HCT116 (cell line): ENCODE measurements at regions not wholly inside any gene's neighbourhood (a gene's known extent, or its start where the extent isn't known, plus 50 kb on each side); places are given as distances from the start of the nearest gene placed in this dataset.

Experiments
- ATAC-seq: fragments of 200-7000 bp; cut with Tn5 transposase; 2 replicates; pipeline ENCODE4 v1.9.1; 2020; ENCODE audit warnings: mild to moderate bottlenecking, moderate library complexity
- BruUV-seq: library from RNA; stranded (reverse); fragments of 400-500 nt; replicated peaks from 2 replicates; lab custom pipeline; 2021; lab: Mats Ljungman, UMichigan
- CTCF ChIA-PET: fragments of 300-600 bp; sonication (Branson Sonifier 250); formaldehyde crosslinking; loops from one replicate; lab custom pipeline; 2021; ENCODE audit warnings: antibody characterized with exemption; lab: Charles Lee
- POLR2A ChIA-PET: fragments of 300-600, 350-600 bp; sonication (Branson Sonifier 250); formaldehyde crosslinking; loops from one replicate; lab custom pipeline; 2021; ENCODE audit warnings: antibody characterized with exemption; lab: Charles Lee
- RAD21 ChIA-PET, 2 experiments: fragments of 300-600 bp; sonication (Branson Sonifier 250); formaldehyde crosslinking; loops; one replicate each; lab custom pipeline; 2023; ENCODE audit warnings: low total read pairs in 2 of 2; ENCODE audit not compliant: uncharacterized antibody in 2 of 2, unreplicated experiment in 2 of 2, low non-redundant PET in 1 of 2; lab: Charles Lee
- DNase-seq: peaks from one replicate; pipeline ENCODE4 v3.0.0-alpha.2; 2010; ENCODE audit warnings: low read depth, low spot score
- H2AFZ ChIP-seq: fragments of 200-600 bp; shearing (Covaris generic), sonication (generic); 2 replicates; pipeline ENCODE4 v1.6.1; 2017; ENCODE audit warnings: low read depth, mixed run types, mixed read lengths, antibody characterized with exemption, low read length; ENCODE audit not compliant: poor library complexity, severe bottlenecking
- H3K27ac ChIP-seq: 2 replicates; pipeline ENCODE4 v1.5.1; 2012; ENCODE audit warnings: low read depth, low read length
- H3K27me3 ChIP-seq: fragments of 200-600 bp; sonication (generic); 2 replicates; pipeline ENCODE4 v1.6.1; 2016; ENCODE audit warnings: mixed run types, low read length, mixed read lengths; ENCODE audit not compliant: insufficient read depth
- H3K36me3 ChIP-seq, 2 experiments: fragments of 200-500 bp in 1 of 2; fragments of 200-600 bp in 1 of 2; sonication (Bioruptor generic) in 1 of 2; sonication (generic) in 1 of 2; 2 replicates each; pipeline versions ENCODE4 v1.5.1 to v1.6.1; 2014 to 2016; ENCODE audit warnings: low read length in 2 of 2, inconsistent platforms in 1 of 2, mixed read lengths in 1 of 2, mixed run types in 1 of 2; ENCODE audit not compliant: insufficient read depth in 2 of 2, control insufficient read depth in 1 of 2
- H3K4me1 ChIP-seq, 2 experiments: fragments of 200-600 bp in 1 of 2; sonication (generic) in 1 of 2; 2 replicates each; pipeline versions ENCODE4 v1.5.1 to v1.6.1; 2012 to 2017; ENCODE audit warnings: low read length in 2 of 2, inconsistent platforms in 1 of 2, mild to moderate bottlenecking in 1 of 2, mixed read lengths in 1 of 2, mixed run types in 1 of 2, moderate library complexity in 1 of 2; ENCODE audit not compliant: insufficient read depth in 2 of 2, control insufficient read depth in 1 of 2
- H3K4me2 ChIP-seq: fragments of 200-600 bp; sonication (generic); 2 replicates; pipeline ENCODE4 v1.6.1; 2017; ENCODE audit warnings: mixed run types, low read length, mixed read lengths
- H3K4me3 ChIP-seq, 2 experiments: fragments of 200-600 bp in 1 of 2; sonication (generic) in 1 of 2; replicated peaks in 1 of 2; 2 replicates each; pipeline ENCODE4 v1.5.1; 2011 to 2016; ENCODE audit warnings: low read length in 2 of 2, control low read depth in 1 of 2, low read depth in 1 of 2, mild to moderate bottlenecking in 1 of 2, mixed read lengths in 1 of 2, mixed run types in 1 of 2
- H3K79me2 ChIP-seq: fragments of 200-600 bp; sonication (generic); 2 replicates; pipeline ENCODE4 v1.6.1; 2017; ENCODE audit warnings: mild to moderate bottlenecking, mixed run types, low read length, moderate library complexity, mixed read lengths; ENCODE audit not compliant: insufficient read depth
- H3K9ac ChIP-seq: fragments of 200-600 bp; sonication (generic); 2 replicates; pipeline ENCODE4 v1.6.1; 2016; ENCODE audit warnings: low read length, mixed read lengths
- H3K9me2 ChIP-seq: fragments of 200-600 bp; sonication (generic), shearing (Covaris generic); 2 replicates; pipeline ENCODE4 v1.6.1; 2017; ENCODE audit warnings: mixed run types, mild to moderate bottlenecking, moderate library complexity; ENCODE audit not compliant: insufficient read depth
- H3K9me3 ChIP-seq, 2 experiments: fragments of 200-500 bp in 1 of 2; fragments of 200-600 bp in 1 of 2; sonication (Bioruptor generic) in 1 of 2; sonication (generic) in 1 of 2; 2 replicates each; pipeline ENCODE4 v1.6.1; 2014 to 2017; ENCODE audit warnings: low read length in 2 of 2, mixed read lengths in 2 of 2, inconsistent platforms in 1 of 2, low read depth in 1 of 2, mild to moderate bottlenecking in 1 of 2, mixed run types in 1 of 2, moderate library complexity in 1 of 2; ENCODE audit not compliant: control insufficient read depth in 1 of 2, insufficient read depth in 1 of 2
- H4K20me1 ChIP-seq: fragments of 200-600 bp; sonication (generic), shearing (Covaris generic); 2 replicates; pipeline ENCODE4 v1.6.1; 2017; ENCODE audit warnings: mixed run types, mild to moderate bottlenecking, moderate library complexity; ENCODE audit not compliant: insufficient read depth
- CBX3 ChIP-seq: IDR thresholded peaks from 2 replicates; pipeline ENCODE4 v1.6.1; 2012; ENCODE audit warnings: low read depth
- CEBPB ChIP-seq: IDR thresholded peaks from 2 replicates; pipeline ENCODE4 v1.6.1; 2012; ENCODE audit warnings: low read depth
- EGR1 ChIP-seq: IDR thresholded peaks from 2 replicates; pipeline ENCODE4 v1.6.1; 2012; ENCODE audit warnings: low read depth
- ELF1 ChIP-seq: IDR thresholded peaks from 2 replicates; pipeline ENCODE4 v1.6.1; 2012; ENCODE audit warnings: low read depth, borderline replicate concordance
- EZH2 ChIP-seq: fragments of 200-600 bp; sonication (generic); IDR thresholded peaks from 2 replicates; pipeline ENCODE4 v1.6.1; 2017; ENCODE audit warnings: antibody characterized with exemption, mixed run types
- EZH2phosphoT487 ChIP-seq: fragments of 200-600 bp; IDR thresholded peaks from 2 replicates; pipeline ENCODE4 v1.6.1; 2018; ENCODE audit warnings: antibody characterized with exemption, borderline replicate concordance
- FOSL1 ChIP-seq: IDR thresholded peaks from 2 replicates; pipeline ENCODE4 v1.6.1; 2012; ENCODE audit warnings: low read depth
- JUND ChIP-seq: IDR thresholded peaks from 2 replicates; pipeline ENCODE4 v1.6.1; 2012
- POLR2A ChIP-seq: IDR thresholded peaks from 2 replicates; pipeline ENCODE4 v1.7.0; 2011; ENCODE audit warnings: borderline replicate concordance; ENCODE audit not compliant: insufficient read depth, insufficient read length; ENCODE audit errors: extremely low read depth
- POLR2AphosphoS5 ChIP-seq: IDR thresholded peaks from 2 replicates; pipeline ENCODE4 v1.6.1; 2011; ENCODE audit warnings: mild to moderate bottlenecking, low read depth, low read length, moderate library complexity
- RAD21 ChIP-seq: IDR thresholded peaks from 2 replicates; pipeline ENCODE4 v1.6.1; 2012; ENCODE audit warnings: low read depth, mild to moderate bottlenecking
- SIN3A ChIP-seq: IDR thresholded peaks from 2 replicates; pipeline ENCODE4 v1.6.1; 2012; ENCODE audit warnings: low read depth
- SP1 ChIP-seq: IDR thresholded peaks from 2 replicates; pipeline ENCODE4 v1.6.1; 2012; ENCODE audit warnings: low read depth
- TCF7L2 ChIP-seq: IDR thresholded peaks from 2 replicates; pipeline ENCODE4 v1.7.0; 2011; ENCODE audit warnings: borderline replicate concordance, inconsistent platforms; ENCODE audit not compliant: insufficient read depth, insufficient read length; ENCODE audit errors: extremely low read depth
- YY1 ChIP-seq: IDR thresholded peaks from 2 replicates; pipeline ENCODE4 v1.6.1; 2011; ENCODE audit warnings: low read length, low read depth, moderate library complexity, mild to moderate bottlenecking; ENCODE audit not compliant: insufficient replicate concordance; ENCODE audit errors: extremely low read depth
- ZBTB33 ChIP-seq: IDR thresholded peaks from 2 replicates; pipeline ENCODE4 v1.6.1; 2011; ENCODE audit warnings: mild to moderate bottlenecking, low read length, moderate library complexity; ENCODE audit not compliant: insufficient replicate concordance; ENCODE audit errors: extremely low read depth
- ZFX ChIP-seq: fragments of 450-650 bp; IDR thresholded peaks from 2 replicates; pipeline ENCODE4 v1.6.1; 2017
- ZNF274 ChIP-seq: fragments of 200-500 bp; sonication (Bioruptor generic); IDR thresholded peaks from 2 replicates; pipeline ENCODE4 v1.6.1; 2014; ENCODE audit warnings: mild to moderate bottlenecking, low read depth, low read length, inconsistent platforms
- intact Hi-C: fragments of 100-400 bp; cut with micrococcal nuclease; formaldehyde crosslinking; loops from 2 replicates; pipeline ENCODE4 v1.10.0; 2022
- TF ChIP-seq, protein P1 (sequence below): IDR thresholded peaks from 2 replicates; pipeline ENCODE4 v1.6.1; 2012
- TF ChIP-seq, protein P2 (sequence below): IDR thresholded peaks from 2 replicates; pipeline ENCODE4 v1.6.1; 2012

DNA sequence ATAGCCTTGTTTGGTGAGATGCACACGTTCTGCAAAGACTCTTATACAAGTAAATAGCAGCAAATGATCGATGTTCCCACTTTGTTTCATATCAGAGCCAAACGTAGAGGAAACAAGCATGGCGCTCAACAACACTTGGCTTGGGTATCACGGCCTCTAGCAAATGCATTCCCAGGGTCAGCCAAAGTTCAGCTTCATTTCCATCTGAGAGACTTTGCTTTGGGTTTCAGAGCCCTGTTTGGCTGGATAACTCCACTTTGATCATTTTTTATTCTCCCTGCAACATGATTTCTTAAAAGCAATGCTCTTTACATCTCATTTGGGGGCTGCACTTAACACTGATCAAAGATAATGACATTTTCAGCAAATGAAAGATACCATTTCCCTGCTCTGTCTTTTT is 199.2 kb upstream of the FAM9B start (continued):
- TF ChIP-seq, protein P1, sequence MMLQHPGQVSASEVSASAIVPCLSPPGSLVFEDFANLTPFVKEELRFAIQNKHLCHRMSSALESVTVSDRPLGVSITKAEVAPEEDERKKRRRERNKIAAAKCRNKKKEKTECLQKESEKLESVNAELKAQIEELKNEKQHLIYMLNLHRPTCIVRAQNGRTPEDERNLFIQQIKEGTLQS = no peak
- TF ChIP-seq, all 23 proteins: peak for 0

DNA sequence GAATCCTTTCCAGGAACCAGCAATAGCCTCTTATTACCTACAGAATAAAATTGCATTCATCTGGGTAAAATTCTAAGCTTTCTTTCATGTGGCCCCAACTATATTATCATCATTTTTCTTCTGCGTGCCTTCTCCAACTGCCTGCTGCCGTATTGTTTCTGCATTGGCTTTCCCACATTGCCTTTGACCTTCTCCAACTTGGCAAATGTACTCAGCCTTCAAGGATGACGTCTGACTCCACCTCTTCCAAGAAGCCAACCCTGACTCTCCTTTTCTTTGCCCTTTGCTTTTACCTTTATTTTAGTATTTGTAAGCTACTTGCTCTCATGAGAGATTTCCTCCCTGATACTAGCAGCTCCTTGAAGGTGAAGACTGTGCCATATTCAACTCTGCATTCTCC is 200.4 kb upstream of the FAM9B start:
- Histone ChIP-seq H3K27me3 (0 out of 2 replicates have a peak, but pooled peaks cover 5% of the 10 kb centered on the region), H3K4me3 (no peak overlapping the region), H3K4me1 (no peaks in the 10 kb centered on the region), H3K9me3 (no peaks in the 10 kb centered on the region), H3K27ac (no peak overlapping the region), H3K4me2 (no peak overlapping the region), H2AFZ (no peak overlapping the region)
- intact Hi-C loops = no loop called here
- RAD21 ChIA-PET = no interaction called here
- no TSS peak for BruUV-seq
- POLR2A ChIA-PET = no interaction called here
- TF ChIP-seq EGR1 = no peak
- TF ChIP-seq CEBPB = no peak
- TF ChIP-seq, protein P1 = no peak
- TF ChIP-seq SP1 = no peak
- TF ChIP-seq FOSL1 = no peak
- no peak for TF ChIP-seq RAD21
- TF ChIP-seq ELF1 = no peak
- no peak for TF ChIP-seq ZFX
- TF ChIP-seq YY1 = no peak
- TF ChIP-seq ZNF274 = no peak
- TF ChIP-seq POLR2AphosphoS5 = no peak
- no peak for TF ChIP-seq JUND
- no peak for TF ChIP-seq CBX3
- TF ChIP-seq TCF7L2 = no peak
- TF ChIP-seq ZBTB33 = no peak
- no peak for TF ChIP-seq EZH2
- TF ChIP-seq POLR2A = no peak
- TF ChIP-seq, protein P2, sequence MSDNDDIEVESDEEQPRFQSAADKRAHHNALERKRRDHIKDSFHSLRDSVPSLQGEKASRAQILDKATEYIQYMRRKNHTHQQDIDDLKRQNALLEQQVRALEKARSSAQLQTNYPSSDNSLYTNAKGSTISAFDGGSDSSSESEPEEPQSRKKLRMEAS = no peak
- TF ChIP-seq EZH2phosphoT487 = no peak
- no peak for TF ChIP-seq SIN3A
- TF ChIP-seq, all 23 proteins: peak for 0
- H3K79me2 ChIP-seq = no peaks in the 10 kb centered on the region
- no peak for DNase-seq
- no peaks in the 10 kb centered on the region for H4K20me1 ChIP-seq
- CTCF ChIA-PET = no interaction called here
- no peak overlapping the region for H3K9ac ChIP-seq
- H3K36me3 ChIP-seq = no peaks in the 10 kb centered on the region
- H3K9me2 ChIP-seq = no peaks in the 10 kb centered on the region
- ATAC-seq = no peak
